ENCODE measurements at regions not wholly inside any gene's neighbourhood (a gene's known extent, or its start where the extent isn't known, plus 50 kb on each side); places are given as distances from the start of the nearest gene placed in this dataset.

- DNase-seq (ENCODE audit: extremely low read depth in 1 of 11, low read depth in 9 of 11, low spot score in 4 of 11): no peak
Observed at GRCh38 chrX:7789200-7789599, 53.8 kb upstream of the VCX start.

GRCh38 chrX:7788334-7788733 is 54.6 kb upstream of the VCX start:
- no peak for DNase-seq (ENCODE audit: extremely low read depth in 1 of 11, low read depth in 9 of 11, low spot score in 4 of 11)

GRCh38 chrX:7787714-7788113 is 55.3 kb upstream of the VCX start:
- DNase-seq (ENCODE audit: extremely low read depth in 1 of 11, low read depth in 9 of 11, low spot score in 4 of 11): no peak

- no peak for DNase-seq (ENCODE audit: extremely low read depth in 1 of 11, low read depth in 9 of 11, low spot score in 4 of 11)
Observed at GRCh38 chrX:7784580-7784979, 58.4 kb upstream of the VCX start.

GRCh38 chrX:7779644-7780043 is 63.3 kb upstream of the VCX start:
- DNase-seq (ENCODE audit: extremely low read depth in 1 of 11, low read depth in 9 of 11, low spot score in 4 of 11): no peak

GRCh38 chrX:7775987-7776386 is 67.0 kb upstream of the VCX start:
- no peak for DNase-seq (ENCODE audit: extremely low read depth in 1 of 11, low read depth in 9 of 11, low spot score in 4 of 11)

- no peak for DNase-seq (ENCODE audit: extremely low read depth in 1 of 11, low read depth in 9 of 11, low spot score in 4 of 11)
Observed at GRCh38 chrX:7771788-7772438, 71.1 kb upstream of the VCX start.

GRCh38 chrX:7759830-7760229 is 83.1 kb upstream of the VCX start:
- DNase-seq (ENCODE audit: extremely low read depth in 1 of 11, low read depth in 9 of 11, low spot score in 4 of 11): no peak

- no peak for DNase-seq (ENCODE audit: extremely low read depth in 1 of 11, low read depth in 9 of 11, low spot score in 4 of 11)
Observed at GRCh38 chrX:7746856-7747255, 96.1 kb upstream of the VCX start.

- no peak for DNase-seq (ENCODE audit: extremely low read depth in 1 of 11, low read depth in 9 of 11, low spot score in 4 of 11)
Observed at GRCh38 chrX:7730071-7730470, 112.9 kb upstream of the VCX start.

- DNase-seq (ENCODE audit: extremely low read depth in 1 of 11, low read depth in 9 of 11, low spot score in 4 of 11): no peak
Observed at GRCh38 chrX:7720519-7720918, 122.5 kb upstream of the VCX start.

GRCh38 chrX:7714351-7714750 is 128.6 kb upstream of the VCX start:
- DNase-seq (ENCODE audit: extremely low read depth in 1 of 11, low read depth in 9 of 11, low spot score in 4 of 11): no peak

GRCh38 chrX:7711167-7711566 is 131.8 kb upstream of the VCX start:
- DNase-seq (ENCODE audit: extremely low read depth in 1 of 11, low read depth in 9 of 11, low spot score in 4 of 11): no peak

- DNase-seq (ENCODE audit: extremely low read depth in 1 of 11, low read depth in 9 of 11, low spot score in 4 of 11): no peak
Observed at GRCh38 chrX:7709845-7710244, 133.1 kb upstream of the VCX start.

GRCh38 chrX:7706032-7706431 is 136.9 kb upstream of the VCX start:
- no peak for DNase-seq (ENCODE audit: extremely low read depth in 1 of 11, low read depth in 9 of 11, low spot score in 4 of 11)

GRCh38 chrX:7704205-7704604 is 138.8 kb upstream of the VCX start:
- no peak for DNase-seq (ENCODE audit: extremely low read depth in 1 of 11, low read depth in 9 of 11, low spot score in 4 of 11)

GRCh38 chrX:7698248-7698647 is 144.7 kb upstream of the VCX start:
- no peak for DNase-seq (ENCODE audit: extremely low read depth in 1 of 11, low read depth in 9 of 11, low spot score in 4 of 11)

GRCh38 chrX:7690842-7691241 is 152.1 kb upstream of the VCX start:
- DNase-seq (ENCODE audit: extremely low read depth in 1 of 11, low read depth in 9 of 11, low spot score in 4 of 11): no peak

GRCh38 chrX:7689791-7690412 is 153.1 kb upstream of the VCX start:
- no peak for DNase-seq (ENCODE audit: extremely low read depth in 1 of 11, low read depth in 9 of 11, low spot score in 4 of 11)

GRCh38 chrX:7680181-7680580 is 162.8 kb upstream of the VCX start:
- DNase-seq (ENCODE audit: extremely low read depth in 1 of 11, low read depth in 9 of 11, low spot score in 4 of 11): no peak

GRCh38 chrX:7654316-7654715 is 188.7 kb upstream of the VCX start:
- DNase-seq (ENCODE audit: extremely low read depth in 1 of 11, low read depth in 9 of 11, low spot score in 4 of 11): no peak

Data from renal cortex interstitium (tissue), 11 donors.